ENCODE measurements at regions not wholly inside any gene's neighbourhood (a gene's known extent, or its start where the extent isn't known, plus 50 kb on each side); places are given as distances from the start of the nearest gene placed in this dataset.

- no peak for DNase-seq (ENCODE audit: low spot score)
Observed at GRCh38 chr10:78516756-78517155, 483.1 kb downstream of the RPS24 start.

GRCh38 chr10:78518224-78518623 is 484.6 kb downstream of the RPS24 start:
- no peak for DNase-seq (ENCODE audit: low spot score)

- no peak for DNase-seq (ENCODE audit: low spot score)
Observed at GRCh38 chr10:78520737-78521430, 487.2 kb downstream of the RPS24 start.

- DNase-seq (ENCODE audit: low spot score): no peak
Observed at GRCh38 chr10:78523453-78523852, 489.8 kb downstream of the RPS24 start.

- DNase-seq (ENCODE audit: low spot score): no peak
Observed at GRCh38 chr10:78524342-78524741, 490.7 kb downstream of the RPS24 start.

GRCh38 chr10:78524941-78525340 is 491.3 kb downstream of the RPS24 start:
- DNase-seq (ENCODE audit: low spot score): no peak

- no peak for DNase-seq (ENCODE audit: low spot score)
Observed at GRCh38 chr10:78526347-78526746, 492.7 kb downstream of the RPS24 start.

- DNase-seq (ENCODE audit: low spot score): no peak
Observed at GRCh38 chr10:78527296-78527695, 493.6 kb downstream of the RPS24 start.

- DNase-seq (ENCODE audit: low spot score): no peak
Observed at GRCh38 chr10:78528749-78529204, 495.1 kb downstream of the RPS24 start.

- DNase-seq (ENCODE audit: low spot score): no peak
Observed at GRCh38 chr10:78529262-78529661, 495.6 kb downstream of the RPS24 start.

GRCh38 chr10:78531088-78531487 is 497.4 kb downstream of the RPS24 start:
- no peak for DNase-seq (ENCODE audit: low spot score)

GRCh38 chr10:78532480-78533042 is 498.9 kb downstream of the RPS24 start:
- DNase-seq (ENCODE audit: low spot score): no peak

GRCh38 chr10:78533098-78533497 is 499.4 kb downstream of the RPS24 start:
- no peak for DNase-seq (ENCODE audit: low spot score)

GRCh38 chr10:78533776-78534175 is 500.1 kb downstream of the RPS24 start:
- no peak for DNase-seq (ENCODE audit: low spot score)

- DNase-seq (ENCODE audit: low spot score): no peak
Observed at GRCh38 chr10:78535716-78536218, 502.1 kb downstream of the RPS24 start.

- no peak for DNase-seq (ENCODE audit: low spot score)
Observed at GRCh38 chr10:78537018-78537417, 503.4 kb downstream of the RPS24 start.

GRCh38 chr10:78539247-78539766 is 505.6 kb downstream of the RPS24 start:
- DNase-seq (ENCODE audit: low spot score): no peak

- DNase-seq (ENCODE audit: low spot score): no peak
Observed at GRCh38 chr10:78540355-78541076, 506.9 kb downstream of the RPS24 start.

- DNase-seq (ENCODE audit: low spot score): no peak
Observed at GRCh38 chr10:78541481-78542140, 507.9 kb downstream of the RPS24 start.

GRCh38 chr10:78542141-78542489 is 508.5 kb downstream of the RPS24 start:
- DNase-seq (ENCODE audit: low spot score): no peak

GRCh38 chr10:78542521-78542920 is 508.9 kb downstream of the RPS24 start:
- no peak for DNase-seq (ENCODE audit: low spot score)

- DNase-seq (ENCODE audit: low spot score): no peak
Observed at GRCh38 chr10:78543031-78543748, 509.5 kb downstream of the RPS24 start.
